ENCODE measurements at regions not wholly inside any gene's neighbourhood (a gene's known extent, or its start where the extent isn't known, plus 50 kb on each side); places are given as distances from the start of the nearest gene placed in this dataset.
A peak's percentile ranks its signal among the peaks of the same experiment; 100 is the strongest.

DNA sequence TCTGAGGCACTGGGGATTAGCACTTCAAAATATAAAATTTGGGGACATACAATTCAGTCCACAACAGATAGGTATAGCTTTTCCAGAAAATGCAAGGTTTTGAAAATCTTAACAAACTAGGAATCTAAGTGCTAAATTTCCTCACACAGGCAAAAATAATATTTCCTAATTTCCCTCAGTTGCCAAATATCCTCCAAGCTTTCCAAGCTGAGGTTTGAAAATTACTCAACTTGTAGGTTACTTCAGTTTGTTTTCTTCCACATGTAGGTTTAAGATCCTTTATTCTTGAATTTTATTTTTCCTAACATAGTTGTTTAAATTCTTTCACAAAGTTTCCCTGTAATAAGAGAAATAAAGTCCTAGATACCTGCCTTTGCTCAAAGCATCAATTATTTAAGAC, 192.9 kb upstream of the NRXN1 start:
- no peak for DNase-seq (ENCODE audit: low spot score)

DNA sequence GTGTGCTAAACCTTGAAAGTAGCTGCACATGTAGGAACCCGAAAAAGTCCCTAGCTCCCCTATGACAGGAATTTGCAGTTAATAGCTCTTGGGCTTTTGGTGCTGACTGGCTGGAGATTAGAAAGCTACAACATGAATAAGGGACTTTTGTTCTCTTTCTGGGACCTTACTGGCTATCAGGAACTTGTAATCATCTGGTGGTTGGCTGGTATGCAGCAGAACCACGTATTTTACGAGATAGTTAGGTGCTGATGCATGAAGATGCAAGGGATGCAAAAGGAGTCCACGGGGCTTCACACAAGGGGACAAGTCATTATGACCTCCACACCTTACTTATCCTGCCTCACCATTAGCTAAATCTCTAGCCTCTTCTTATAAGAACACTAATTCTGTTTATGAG, 190.2 kb upstream of the NRXN1 start:
- DNase-seq (ENCODE audit: low spot score), result no peak

DNA sequence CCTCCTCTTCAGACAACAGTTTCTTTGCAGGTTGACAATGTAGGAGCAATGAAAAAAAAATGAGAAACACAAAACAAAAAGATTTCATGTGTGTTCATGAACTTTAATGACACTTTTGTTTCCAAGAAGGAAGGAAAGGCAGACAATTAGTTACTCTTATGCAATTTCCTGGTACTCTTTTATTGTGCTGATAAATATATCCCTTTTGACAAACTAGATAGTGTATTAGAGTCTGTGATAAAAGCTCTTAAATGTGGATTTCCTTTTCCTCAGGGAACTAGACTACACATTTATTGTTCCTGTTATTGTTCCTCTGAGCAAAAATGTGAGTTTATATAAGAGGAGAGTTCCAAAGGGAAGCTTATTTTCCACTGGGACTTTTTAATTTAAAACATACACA, 188.7 kb upstream of the NRXN1 start:
- no peak for DNase-seq (ENCODE audit: low spot score)

DNA sequence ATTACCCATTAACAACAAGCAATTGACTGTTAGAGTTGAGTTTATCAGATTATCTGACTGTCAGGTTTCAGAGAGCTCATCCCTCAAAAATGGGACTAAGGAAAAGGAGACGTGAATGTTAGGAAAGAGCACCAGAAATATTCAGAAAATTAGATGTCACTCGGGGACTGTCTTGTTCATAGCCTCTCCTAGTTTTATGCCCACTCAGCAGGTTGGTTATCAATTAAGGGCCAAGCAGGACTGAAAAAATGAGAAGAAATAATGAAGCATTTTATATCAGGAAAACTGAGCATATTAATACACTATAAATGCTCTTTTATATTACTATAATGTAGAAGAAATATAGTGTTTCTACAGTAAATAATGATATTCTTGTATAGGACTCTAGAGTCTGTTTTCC, 188.1 kb upstream of the NRXN1 start:
- no peak for DNase-seq (ENCODE audit: low spot score)

DNA sequence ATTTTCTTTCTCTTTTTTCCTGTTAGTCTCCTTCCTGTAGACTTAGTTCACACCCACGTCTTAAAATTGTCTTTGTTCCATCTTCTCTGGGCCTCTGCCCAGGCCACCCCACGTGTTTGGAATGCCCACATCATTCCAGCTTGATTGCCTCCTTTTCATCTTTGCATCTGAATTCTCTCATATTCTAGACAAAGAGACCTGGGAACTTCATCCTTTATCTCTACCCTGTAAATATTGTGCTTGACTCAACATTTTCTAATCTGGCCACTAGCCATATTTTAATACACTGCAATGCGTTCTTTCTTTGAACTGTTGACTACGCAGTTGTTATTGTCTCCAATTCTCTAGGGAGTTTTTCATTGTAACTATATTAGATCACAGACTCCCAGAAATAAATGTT, 187.5 kb upstream of the NRXN1 start:
- DNase-seq (ENCODE audit: low spot score), result no peak

DNA sequence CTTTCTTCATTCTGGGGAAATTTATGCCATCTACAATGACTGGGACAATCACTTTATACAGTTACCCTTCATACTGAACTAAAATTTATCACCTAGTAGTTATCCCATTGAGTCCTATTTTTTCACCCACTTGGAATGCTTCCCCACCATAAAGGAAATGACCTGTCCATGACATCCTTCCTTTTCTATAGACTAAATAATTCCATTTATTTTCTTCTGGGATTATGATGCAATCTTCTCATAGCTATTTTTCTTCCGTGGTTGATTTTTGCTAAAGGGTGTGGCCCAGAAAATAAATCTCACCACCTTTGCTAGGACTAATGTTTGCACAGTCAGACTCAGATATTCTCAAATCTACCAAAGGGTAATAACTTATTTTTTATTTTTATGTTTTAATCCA, 186.1 kb upstream of the NRXN1 start:
- DNase-seq (ENCODE audit: low spot score), result no peak

DNA sequence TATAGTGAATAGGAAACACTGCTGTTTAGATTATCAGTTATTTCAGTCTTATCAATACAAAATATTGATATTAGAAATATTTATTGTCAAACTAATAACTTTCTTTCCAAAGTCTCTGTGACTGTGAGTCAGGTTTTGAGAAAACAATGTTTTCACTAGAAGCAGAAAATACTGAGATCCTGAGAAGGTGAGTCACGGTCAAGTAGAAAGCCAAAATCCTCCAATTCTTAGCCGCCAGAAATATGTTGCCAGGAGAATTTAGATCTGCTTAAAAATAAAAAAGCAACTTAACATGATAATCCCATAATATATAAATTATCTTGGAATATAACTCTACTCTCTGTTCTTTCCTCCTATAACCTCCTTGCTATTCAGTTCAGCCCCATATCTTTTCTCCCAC, 181.9 kb upstream of the NRXN1 start:
- no peak for DNase-seq (ENCODE audit: low spot score)

DNA sequence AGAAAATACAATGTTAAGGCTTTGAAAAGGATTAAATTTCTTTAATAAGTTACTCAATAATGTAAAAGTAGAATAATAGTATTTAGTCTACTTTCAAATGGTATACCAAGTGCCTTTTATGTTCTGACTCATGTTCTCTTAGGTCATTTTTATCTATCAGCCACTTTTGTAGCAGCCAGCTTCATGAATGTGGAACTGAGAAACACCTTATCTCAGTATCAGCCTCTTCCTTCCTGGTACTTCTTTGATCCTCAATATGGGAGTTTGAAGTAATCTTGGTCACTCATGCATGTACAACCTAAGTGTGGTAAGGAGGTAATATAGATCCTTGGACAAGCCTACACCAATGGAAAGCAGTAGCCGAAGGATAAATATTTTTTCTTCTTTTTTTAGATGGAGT, 180.4 kb upstream of the NRXN1 start:
- DNase-seq (ENCODE audit: low spot score), result no peak

DNA sequence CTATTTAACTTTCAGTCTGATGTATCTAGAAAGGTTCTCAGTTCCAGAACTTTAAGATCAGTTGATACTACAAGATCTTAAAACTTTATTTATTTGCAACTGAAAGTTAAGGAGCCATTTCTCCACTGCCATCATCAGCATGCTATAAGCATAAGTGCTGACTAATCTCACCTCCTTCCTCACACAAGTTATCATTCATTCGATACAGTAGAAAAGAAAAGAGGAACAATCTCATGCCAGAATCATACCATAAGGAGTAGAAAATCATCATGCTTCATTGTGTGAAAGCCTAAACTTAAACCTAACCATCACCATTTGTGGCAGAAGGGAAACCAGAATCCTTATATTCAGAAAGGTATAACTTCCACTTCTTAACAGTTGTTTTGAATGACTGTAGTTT, 176.6 kb upstream of the NRXN1 start:
- no peak for DNase-seq (ENCODE audit: low spot score)

DNA sequence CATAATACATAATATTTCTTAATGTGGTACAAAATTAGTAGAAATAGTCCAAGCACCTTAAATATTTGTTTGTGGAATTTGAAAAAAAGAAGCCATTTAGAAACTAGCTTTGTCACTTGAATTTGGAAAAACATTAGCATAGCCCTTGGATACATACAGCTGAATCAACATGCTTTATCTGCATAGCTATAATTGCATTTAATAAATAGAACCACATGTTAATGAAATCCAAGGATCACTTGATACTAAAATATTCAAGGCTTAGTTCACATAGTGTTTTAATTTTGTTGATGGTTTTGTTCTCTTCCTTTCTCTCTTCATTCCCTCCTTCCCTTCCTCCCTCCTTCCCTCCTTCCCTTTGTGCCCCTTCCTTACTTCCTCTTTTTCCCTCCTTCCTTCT, 169.4 kb upstream of the NRXN1 start:
- no peak for DNase-seq (ENCODE audit: low spot score)

DNA sequence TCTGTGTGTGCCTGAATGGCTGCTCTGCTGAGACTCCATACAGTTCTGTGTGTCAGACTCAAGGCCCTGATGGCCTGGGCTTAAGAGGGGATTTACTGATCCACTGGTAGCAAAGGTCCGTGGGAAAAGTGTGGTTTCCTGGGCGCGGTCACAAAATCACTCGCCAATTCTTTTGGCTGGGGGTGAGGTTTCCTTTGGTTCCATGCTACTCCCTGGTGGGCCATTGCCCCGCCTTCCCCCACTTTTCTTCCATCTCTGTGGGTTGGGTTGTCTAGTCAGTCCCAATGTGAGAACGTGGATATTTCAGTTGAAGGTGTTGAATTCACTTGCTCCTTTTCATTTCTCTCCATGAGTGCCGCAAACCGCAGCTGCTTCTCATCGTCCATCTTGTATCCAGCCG, 162.7 kb upstream of the NRXN1 start:
- DNase-seq (ENCODE audit: low spot score), result no peak

DNA sequence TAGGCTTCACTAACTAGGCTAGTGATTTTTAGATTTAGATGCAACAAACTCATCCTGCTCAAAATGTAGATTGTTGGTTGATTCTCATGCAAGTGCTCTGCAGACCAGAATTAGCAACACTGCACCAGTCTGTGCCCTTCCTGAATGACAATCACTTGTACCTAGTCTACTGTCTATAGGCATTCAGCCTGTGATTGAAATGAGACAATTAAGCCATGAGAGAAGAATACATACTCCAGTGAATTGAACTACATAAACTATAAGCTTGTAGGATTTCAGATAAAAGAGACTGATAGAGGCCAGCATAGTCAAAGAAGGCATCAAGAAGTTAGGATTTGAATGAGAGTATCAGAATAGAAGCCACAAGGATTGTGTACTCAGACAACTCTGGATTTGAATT, 138.3 kb upstream of the NRXN1 start:
- no peak for DNase-seq (ENCODE audit: low spot score)

DNA sequence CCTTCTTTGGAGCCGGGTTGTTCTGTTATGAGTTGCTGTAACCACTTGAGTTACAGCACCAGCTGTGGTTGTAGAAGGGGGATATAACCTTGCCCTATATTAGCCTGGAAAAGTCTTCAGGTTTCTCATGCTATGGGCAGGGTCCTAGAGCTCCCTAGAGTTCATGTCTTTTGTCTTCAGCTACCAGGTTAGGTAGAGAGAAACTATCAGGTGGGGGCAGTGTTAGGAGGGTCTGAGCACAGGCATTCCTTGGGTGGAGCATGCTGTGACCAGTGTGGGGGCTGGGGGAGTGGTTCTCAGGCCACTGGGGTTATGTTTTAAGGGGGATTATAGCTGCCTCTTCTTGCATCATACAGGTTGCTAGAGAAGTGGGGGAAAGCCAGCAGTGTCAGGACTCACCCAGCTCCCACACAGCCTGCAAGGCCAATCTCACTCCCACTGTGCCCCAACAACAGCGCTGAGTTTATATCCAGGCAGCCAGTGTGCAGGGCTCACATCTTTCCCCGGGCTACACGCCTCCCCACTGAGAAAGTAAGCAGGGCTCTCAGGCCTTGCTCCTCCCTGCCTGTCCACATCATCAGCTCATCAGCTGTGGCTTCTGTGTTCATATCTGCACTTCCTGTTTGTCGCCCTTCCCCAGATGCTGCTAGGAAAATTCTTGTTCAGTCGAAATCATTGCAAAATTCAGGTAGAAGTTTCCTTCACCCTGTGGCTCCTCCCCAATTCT, 133.8 kb upstream of the NRXN1 start:
- no peak for DNase-seq (ENCODE audit: low spot score)

DNA sequence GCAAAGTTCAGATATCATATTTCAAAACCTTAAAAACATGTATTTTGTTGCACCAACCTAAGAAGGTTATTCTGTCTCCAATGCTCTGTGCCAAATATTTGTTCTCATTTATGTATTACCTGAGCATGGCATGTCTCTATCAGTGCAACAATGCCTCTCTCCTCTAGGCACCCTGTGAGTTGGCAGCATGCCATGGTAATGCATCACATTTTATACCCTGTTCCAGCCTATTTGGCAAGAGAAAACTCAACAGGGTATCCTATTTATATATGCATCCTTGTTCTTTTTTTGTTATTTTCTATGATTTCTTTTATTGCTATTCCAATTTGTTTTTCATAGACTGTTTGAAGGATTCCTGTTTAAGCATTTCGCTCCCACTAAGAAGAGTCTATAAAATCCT, 126.3 kb upstream of the NRXN1 start:
- DNase-seq (ENCODE audit: low spot score), result no peak

DNA sequence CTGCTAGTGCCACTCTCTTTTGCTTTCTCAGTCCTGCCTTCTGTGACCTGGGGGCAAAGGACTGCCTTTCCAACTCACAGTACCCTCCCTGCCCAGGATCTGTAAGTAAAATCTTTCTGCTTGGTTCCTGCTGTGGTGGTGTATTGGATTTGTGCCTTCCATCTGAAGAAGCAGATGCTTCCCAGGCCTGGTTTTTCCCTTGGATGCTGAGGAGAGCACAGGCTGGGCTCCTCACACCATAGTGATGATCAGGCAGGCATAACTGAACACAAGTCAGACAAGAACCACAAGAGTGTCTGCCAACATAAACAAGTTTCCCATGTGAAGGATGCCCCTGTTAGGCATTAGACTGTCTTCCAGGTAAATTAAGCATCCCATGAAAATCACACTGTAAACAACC, 121.3 kb upstream of the NRXN1 start:
- DNase-seq (ENCODE audit: low spot score), result no peak

DNA sequence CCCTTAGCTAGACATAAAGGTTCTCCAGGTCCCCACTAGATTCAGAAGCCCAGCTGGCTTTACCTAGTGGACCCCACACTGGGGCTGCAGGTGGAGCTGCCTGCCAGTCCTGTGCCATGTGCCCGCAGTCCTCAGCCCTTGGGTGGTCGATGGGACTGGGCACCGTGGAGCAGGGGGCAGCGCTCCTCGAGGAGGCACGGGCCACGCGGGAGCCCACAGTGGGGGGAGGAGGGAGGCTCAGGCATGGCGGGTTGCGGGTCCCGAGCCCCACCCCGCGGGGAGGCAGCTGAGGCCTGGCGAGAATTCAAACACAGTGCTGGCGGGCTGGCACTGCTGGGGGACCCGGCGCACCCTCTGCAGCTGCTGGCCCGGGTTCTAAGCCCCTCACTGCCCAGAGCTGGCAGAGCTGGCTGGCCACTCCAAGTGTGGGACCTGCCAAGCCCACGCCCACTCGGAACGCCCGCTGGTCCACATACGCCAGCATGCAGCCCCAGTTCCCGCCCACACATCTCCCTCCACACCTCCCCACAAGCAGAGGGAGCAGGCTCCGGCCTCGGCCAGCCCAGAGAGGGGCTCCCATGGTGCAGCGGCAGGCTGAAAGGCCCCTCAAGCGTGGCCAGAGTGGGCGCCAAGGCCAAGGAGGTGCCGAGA, 119.7 kb upstream of the NRXN1 start:
- no peak for DNase-seq (ENCODE audit: low spot score)

DNA sequence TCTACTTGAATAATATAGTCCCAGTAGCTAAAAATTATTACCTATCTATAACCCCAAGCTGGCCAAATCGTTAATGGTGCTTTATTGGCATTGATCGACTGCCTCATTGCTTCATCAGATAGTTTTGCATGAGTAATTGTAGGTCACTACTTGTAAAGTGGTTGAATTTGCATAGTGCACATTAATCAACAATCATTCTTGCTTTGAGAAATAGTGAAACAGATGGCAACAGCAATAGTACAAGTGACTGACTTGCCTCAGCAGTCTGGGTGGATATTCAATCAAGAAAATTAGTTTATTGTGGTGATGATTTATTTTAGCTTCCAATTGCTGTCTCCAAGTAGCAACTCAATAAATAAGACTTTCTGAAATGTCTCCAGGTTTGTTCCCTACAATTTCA, 117.8 kb upstream of the NRXN1 start:
- no peak for DNase-seq (ENCODE audit: low spot score)

DNA sequence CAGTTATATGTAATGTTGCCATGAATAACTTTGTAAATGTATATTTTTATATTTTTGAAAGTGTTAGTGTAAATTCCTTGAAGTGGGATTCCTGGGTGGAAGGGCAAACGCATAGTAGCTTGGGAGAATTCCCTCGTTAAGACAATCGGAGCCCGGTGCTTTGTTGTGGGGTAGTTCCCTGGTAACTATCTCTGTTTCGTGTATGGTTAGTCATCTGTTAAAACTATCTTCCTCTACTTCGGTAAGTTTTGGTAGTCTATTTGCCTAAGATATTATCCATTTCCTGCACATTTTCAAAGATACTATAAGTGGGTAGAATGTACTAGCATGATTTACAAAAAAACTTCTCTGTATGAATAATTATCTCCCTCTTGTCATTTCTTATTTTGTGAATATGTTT, 113.8 kb upstream of the NRXN1 start:
- no peak for DNase-seq (ENCODE audit: low spot score)

DNA sequence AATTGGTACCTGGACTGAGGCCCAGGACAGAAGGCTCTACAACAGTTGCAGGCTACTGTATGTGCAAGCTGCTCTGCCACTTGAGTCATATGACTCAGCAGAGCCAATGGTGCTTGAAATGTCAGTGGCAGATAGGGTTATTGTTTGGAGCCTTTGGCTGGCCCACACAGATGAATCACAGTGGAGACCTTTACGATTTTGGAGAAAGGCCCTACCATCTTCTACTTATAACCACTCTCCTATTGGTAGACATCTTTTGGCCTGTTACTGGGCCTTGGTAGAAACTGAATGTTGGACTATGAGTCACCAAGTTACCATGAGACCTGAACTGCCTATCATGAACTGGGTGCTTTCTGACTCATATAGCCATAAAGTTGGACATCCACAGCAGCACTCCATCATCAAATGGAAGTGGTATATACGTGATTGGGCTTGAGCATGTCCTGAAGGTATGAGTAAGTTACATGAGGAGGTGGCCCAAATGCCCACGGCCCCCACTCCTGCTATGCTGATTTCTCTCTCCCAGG, 88.9 kb upstream of the NRXN1 start:
- no peak for DNase-seq (ENCODE audit: low spot score)

DNA sequence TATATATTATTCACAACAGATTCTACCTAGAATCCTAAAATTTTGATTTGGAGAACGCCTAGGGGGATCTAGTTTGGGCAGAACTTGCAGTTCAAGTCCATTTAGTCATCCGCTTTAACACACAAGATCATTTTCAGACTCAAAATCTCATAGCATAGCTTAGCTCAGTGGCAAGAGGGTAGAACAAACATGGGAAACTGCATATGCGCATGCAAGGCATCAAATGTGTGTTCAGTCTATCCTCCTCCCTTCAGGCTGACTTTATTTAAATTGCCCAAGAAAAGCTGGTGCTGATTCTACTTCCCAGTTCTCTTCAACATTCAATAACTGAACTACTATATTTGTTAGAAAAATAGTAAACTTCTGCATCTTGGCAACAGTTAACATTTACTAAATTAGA, 79.6 kb upstream of the NRXN1 start:
- no peak for DNase-seq (ENCODE audit: low spot score)

DNA sequence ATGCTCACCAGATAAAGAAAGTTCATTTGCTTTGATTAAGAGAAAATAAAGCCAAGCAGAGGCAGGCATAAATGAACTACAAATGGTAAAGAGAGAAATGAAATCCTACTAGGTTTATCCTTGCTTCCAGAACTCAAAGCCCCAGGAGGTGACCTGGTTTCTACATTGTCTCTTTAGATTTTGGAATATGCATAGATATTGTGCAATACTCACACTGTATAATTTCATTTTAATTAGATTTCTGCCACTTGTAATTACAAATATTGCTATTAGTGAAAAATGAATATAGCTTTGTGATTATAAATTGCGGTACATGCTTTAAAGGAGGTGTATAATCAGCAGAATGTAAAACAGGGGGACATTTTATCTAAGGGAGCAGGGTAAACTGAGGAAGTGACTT, 76.9 kb upstream of the NRXN1 start:
- DNase-seq (ENCODE audit: low spot score), result no peak

DNA sequence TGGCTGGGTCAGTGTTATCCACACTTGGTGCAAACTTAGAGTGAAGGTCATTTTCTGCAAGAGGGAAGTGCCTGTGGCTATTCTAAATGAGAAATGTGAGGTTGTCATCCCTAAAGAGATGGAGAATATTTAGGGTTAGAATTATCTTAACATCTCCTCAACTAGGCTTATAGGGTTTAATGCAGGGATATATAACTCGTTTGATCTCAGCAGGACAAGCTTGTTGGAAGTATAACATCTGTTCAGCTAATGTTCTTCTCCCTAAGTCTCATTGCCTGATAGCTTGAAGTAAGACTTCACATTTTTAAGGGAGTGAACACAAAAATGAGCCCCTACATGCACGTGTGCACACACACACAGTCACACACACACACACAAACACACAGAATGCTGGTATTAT, 75.9 kb upstream of the NRXN1 start:
- DNase-seq (ENCODE audit: low spot score), result no peak

DNA sequence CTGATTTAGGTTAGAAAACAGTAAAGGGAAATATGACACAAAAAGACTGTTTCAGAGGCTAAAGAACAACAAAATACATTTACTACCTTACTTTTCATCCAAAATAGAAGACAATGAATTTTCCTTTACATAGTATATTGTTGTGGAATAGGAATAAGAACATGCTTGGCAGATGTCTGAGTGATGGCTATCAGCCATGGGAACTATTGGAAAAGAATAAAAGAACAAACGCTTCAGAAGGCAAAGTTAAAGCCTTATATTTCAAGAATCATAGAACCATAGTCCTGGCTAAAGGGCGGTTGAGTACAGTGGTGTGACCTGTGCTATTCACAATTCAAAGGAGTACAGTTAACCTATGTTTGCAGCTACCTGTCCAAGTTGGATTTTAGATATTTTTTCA, 73.9 kb upstream of the NRXN1 start:
- DNase-seq (ENCODE audit: low spot score), result no peak

DNA sequence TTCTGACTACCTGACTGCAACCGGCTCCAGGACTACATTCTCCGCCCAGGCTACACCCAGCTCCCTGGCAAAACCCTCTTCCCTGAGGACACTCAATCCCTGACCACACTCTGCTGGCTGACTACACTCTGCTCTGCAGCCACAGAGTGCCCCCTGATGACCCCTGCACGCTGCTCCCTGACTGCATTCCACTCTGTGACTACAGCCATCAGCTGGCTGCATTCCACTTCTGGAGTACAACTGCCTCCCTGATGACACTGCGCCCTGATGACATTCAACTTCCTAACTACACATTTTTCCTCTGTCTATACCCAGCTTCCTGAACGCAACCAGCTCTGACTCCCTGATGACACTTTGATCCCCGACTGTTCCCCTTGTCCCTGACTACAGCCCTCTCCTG, 71.3 kb upstream of the NRXN1 start:
- DNase-seq (ENCODE audit: low spot score), result peak; percentile 73
